ENCODE measurements at regions not wholly inside any gene's neighbourhood (a gene's known extent, or its start where the extent isn't known, plus 50 kb on each side); places are given as distances from the start of the nearest gene placed in this dataset.
"Not testable (repeated sequence)": the region's sequence is repeated elsewhere in the genome, so short reads cannot be mapped to it uniquely, and the experiment has no call there.

DNA sequence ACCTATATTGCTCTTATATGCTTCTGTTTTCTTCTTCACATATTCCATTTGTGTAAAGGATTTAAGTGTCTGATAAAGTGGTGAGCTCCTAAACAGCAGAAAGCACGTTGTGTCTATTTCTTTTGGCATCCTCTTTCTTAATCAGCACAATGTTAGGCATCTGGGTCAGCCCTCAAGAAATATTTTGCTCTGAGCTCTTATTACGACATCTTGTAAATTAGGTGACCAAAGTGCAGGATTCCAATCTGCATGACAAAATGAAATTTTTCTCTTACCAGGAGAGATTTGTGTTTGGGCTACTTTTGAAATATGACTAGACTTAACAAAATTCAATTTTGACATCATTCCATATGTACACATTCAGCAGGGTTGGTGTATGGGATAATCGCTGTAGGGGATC, 210.0 kb upstream of the IGFBP7 start:
- no peak for DNase-seq

DNA sequence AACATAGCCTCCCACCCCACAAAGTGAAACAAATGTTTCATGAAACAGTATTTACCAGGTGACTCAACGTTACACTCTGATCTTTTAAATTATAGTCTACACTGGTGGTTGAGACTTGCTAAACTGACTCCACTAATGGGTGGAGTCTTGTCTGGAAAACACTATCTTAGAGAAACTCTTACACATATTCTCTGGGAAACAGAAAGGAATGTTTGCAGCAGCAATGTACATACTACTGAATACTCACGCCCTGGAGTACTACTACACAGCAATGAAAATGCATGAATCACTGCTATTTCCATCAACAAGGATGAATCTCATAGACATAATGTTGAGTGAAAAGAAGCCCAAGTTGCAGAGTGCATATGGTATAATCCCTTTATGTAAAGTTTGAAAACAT, 208.5 kb upstream of the IGFBP7 start:
- no peak for DNase-seq

- DNase-seq: no peak
Observed at GRCh38 chr4:57314636-57315035, 204.5 kb upstream of the IGFBP7 start.

- DNase-seq: no peak
Observed at GRCh38 chr4:57312296-57312695, 202.1 kb upstream of the IGFBP7 start.

DNA sequence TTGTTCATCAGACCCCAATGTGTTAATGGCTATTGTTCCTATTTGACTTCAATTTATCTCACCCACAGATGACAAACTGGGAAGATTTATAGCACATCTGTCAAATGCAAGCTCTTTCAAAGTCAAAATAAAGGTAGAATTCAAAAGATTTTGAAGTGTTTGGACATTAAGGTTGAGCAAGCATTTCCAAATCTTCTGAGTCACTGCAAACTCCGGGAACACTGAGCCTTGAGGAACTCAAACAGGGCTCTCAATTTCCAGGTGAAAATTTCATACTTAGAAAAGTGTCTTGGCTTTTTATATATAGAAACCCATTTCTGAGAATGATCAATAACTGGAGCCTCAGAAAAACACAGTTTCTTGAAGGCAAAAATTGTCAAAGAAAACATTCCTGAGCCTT, 199.5 kb upstream of the IGFBP7 start:
- DNase-seq: no peak

GRCh38 chr4:57308301-57308700, 198.1 kb upstream of the IGFBP7 start:
- DNase-seq: no peak

- DNase-seq: no peak
Observed at GRCh38 chr4:57305836-57306235, 195.7 kb upstream of the IGFBP7 start.

- peak in 2 of 14 donors; percentile 0 to 4 for DNase-seq
Observed at GRCh38 chr4:57303012-57303751, 193.0 kb upstream of the IGFBP7 start.

DNA sequence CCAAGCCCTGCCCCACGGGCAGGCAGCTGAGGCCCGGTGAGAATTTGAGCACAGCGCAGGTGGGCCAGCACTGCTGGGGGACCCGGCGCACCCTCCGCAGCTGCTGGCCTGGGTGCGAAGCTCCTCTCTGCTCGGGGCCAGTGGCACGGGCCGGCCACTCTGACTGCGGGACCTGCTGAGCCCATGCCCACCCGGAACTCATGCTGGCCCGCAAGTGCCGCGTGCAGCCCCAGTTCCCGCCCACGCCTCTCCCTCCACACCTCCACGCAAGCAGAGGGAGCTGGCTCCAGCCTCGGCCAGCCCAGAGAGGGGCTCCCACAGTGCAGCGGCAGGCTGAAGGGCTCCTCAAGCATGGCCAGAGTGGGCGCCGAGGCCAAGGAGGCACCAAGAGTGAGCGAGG, 190.1 kb upstream of the IGFBP7 start:
- DNase-seq: not testable (repeated sequence)

- DNase-seq: no peak
Observed at GRCh38 chr4:57291911-57292310, 181.7 kb upstream of the IGFBP7 start.

- no peak for DNase-seq
Observed at GRCh38 chr4:57287687-57288604, 177.8 kb upstream of the IGFBP7 start.

DNA sequence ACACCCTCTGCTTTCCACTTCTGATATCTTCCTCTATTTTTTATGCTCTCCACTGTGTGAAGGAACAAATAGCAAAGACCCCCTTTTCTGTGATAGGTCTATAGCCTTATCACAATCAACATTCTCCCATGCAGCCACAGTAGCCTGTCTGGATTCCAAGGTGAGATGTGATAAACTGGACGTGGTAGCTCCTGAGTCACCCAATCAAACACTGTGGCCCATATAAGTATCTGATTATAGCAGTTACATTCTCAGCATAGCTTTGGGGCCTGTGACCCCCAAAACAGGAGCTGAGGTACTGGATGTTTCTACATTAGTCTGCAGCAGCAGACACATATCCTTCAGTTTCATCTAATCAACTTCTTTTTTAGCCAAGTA, 172.7 kb upstream of the IGFBP7 start:
- no peak for DNase-seq

GRCh38 chr4:57280481-57280880, 170.3 kb upstream of the IGFBP7 start:
- peak in 1 of 14 donors; percentile 2 for DNase-seq

GRCh38 chr4:57278780-57279179, 168.6 kb upstream of the IGFBP7 start:
- no peak for DNase-seq

GRCh38 chr4:57274082-57274481, 163.9 kb upstream of the IGFBP7 start:
- DNase-seq: no peak

- DNase-seq: no peak
Observed at GRCh38 chr4:57270346-57270745, 160.2 kb upstream of the IGFBP7 start.

GRCh38 chr4:57265831-57266582, 155.8 kb upstream of the IGFBP7 start:
- DNase-seq: peak in 3 of 14 donors; percentile 4 to 29 (median 18)

DNA sequence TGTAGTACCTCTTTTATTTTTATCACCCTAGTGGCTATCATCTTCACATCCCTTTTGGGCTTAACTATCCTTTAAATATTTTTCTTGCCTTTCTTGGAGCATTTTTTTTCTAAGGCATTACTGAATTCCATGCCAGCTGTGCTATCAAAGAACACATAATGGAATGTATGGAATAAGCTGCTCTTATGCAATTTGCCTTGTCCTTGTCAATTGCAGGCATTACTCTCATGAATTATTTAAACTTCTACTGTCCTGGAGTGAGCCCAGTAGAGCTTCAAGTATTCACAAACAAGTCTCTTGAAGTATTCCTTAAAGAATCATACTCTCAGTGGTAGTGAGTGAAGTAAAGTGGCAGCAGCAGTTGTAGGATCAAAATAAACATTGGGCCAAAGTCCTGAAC, 144.6 kb upstream of the IGFBP7 start:
- DNase-seq: no peak

DNA sequence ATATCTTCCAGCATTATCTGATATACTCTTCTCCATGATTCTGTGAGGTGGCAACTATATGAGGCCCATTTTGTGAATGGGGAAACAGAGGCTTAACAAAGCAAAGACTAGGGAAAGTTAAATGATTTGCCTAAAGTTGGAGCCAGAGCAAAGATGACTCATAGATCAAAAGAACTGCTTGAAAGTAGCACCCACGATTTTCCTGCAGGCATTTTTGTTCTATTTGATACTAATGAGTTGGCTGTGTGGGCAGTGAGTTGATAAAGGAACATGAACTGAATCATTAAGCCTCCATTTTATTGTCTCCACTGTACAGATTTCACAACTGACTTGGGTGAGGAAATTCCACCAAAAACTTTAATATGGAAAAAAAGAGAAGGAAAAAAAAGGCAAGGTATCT, 138.9 kb upstream of the IGFBP7 start:
- DNase-seq: no peak

DNA sequence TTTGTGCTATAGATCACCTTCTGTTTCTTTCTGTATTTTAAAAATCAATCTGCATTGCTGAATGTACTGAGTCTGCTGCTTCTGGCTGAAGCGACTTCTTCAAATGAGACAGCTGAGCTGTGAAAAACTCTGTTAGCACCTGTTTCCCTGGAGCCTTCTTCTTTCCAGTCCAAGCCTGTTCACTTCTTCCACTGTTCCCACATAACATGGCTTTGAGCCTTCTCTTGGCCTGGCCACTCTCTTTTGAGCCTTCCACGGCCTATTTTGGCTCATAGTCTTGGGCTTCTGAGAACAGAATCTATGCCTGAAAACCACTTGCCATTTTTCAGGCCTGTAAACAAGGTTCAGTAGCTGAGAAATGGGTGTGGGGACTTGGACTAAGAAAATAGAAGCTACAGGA, 132.9 kb upstream of the IGFBP7 start:
- peak in 7 of 14 donors; percentile 7 to 58 (median 32) for DNase-seq

- peak in 1 of 14 donors; percentile 1 for DNase-seq
Observed at GRCh38 chr4:57234252-57234775, 124.1 kb upstream of the IGFBP7 start.

DNA sequence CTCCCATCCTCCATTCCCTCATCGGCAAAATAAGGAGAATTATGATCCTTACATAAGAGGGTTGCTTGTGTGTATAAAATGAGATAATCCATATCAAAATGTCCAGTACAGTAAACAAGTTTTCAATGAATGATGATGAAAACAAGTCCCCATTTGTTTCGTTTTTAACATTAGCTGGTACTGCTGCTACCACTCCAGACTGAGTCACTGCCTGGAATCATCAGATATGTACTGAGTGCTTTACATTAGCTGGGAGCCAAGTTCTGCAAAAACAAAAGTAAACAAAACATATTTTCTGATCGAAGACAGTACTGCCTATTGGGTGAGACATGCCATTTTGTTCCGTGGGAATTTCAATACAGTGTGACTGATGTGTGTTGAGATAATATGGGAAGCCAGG, 123.2 kb upstream of the IGFBP7 start:
- no peak for DNase-seq

GRCh38 chr4:57231781-57232180, 121.6 kb upstream of the IGFBP7 start:
- DNase-seq: no peak

All from C1 segment of cervical spinal cord (tissue), 14 donors.